IPS DF 6.9 (cell line): ENCODE measurements at regions not wholly inside any gene's neighbourhood (a gene's known extent, or its start where the extent isn't known, plus 50 kb on each side); places are given as distances from the start of the nearest gene placed in this dataset.

Experiments used
- DNase-seq: peaks from one replicate; pipeline ENCODE4 v3.0.0-alpha.2; 2013; ENCODE audit warnings: low read depth, low spot score
- H3K27ac ChIP-seq: one replicate; pipeline ENCODE4 v1.5.1; 2013; ENCODE audit warnings: low read length, control low read depth
- H3K27me3 ChIP-seq: 2 replicates; pipeline ENCODE4 v1.6.1; 2013; ENCODE audit warnings: mild to moderate bottlenecking, low read length; ENCODE audit not compliant: control insufficient read depth, insufficient read depth
- H3K36me3 ChIP-seq: 2 replicates; pipeline ENCODE4 v1.6.1; 2013; ENCODE audit warnings: low read length; ENCODE audit not compliant: control insufficient read depth, insufficient read depth
- H3K4me1 ChIP-seq: 2 replicates; pipeline ENCODE4 v1.6.1; 2013; ENCODE audit warnings: low read length; ENCODE audit not compliant: control insufficient read depth, insufficient read depth
- H3K4me3 ChIP-seq: 2 replicates; pipeline ENCODE4 v1.5.1; 2013; ENCODE audit warnings: mild to moderate bottlenecking, low read length
- H3K9me3 ChIP-seq: 2 replicates; pipeline ENCODE4 v1.6.1; 2013; ENCODE audit warnings: low read length, inconsistent platforms; ENCODE audit not compliant: control insufficient read depth, insufficient read depth
- WGBS: extraction: QIAGEN DNeasy Blood & Tissue Kit; methylation state at CpG from one replicate; pipeline ENCODE4 v1.1.7; 2013; ENCODE audit warnings: mixed read lengths, missing lambda C conversion rate; ENCODE audit not compliant: insufficient read length, insufficient coverage; 5-methylcytosine and 5-hydroxymethylcytosine counted together

DNA sequence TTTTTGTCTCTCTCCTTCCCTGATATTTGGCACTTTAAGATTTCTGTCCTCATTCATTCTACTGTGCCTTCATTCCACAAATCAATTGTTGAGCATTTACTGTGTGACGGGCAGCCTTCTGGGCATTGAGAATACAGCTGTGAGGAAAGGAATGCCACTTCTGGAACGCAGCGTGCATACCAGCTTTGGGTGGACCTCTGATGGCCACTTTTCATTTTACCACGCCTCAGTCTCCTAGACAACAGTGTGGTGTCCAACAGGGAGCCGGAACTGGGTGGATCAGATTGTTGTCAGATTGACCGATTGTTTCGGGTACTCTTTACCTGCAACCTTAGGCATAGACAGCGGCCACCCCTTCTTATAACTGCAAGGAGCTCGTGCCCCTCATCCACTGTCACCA, 222.7 kb upstream of the DPP6 start:
- Histone ChIP-seq H3K4me1 (no peaks in the 10 kb centered on the region), H3K27ac (no peak overlapping the region), H3K4me3 (no peak overlapping the region), H3K9me3 (peaks cover 12% of the 10 kb centered on the region), H3K36me3 (no peaks in the 10 kb centered on the region), H3K27me3 (no peaks in the 10 kb centered on the region)
- DNase-seq, result no peak
- no CpG with 5 or more reads among the region's 9 CpGs for WGBS

DNA sequence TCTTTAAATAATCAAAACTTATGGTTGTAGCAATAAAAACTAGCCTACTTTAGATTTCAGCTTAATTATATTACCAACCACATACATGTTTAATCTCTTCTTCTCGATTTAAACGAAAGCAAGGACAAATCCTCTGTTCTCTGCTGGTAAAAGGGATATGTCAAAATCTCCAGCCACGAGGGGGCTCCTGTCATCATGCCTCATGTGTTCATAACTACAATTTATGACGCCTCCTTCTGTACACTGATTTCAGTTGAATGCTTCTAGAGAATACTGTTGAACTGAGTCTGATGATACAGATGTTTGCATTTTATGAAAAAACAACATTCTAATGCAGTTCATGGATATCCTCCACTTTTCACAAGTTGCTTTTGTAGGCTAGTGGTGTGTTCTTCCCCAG, 220.0 kb upstream of the DPP6 start:
- peaks cover 15% of the 10 kb centered on the region for H3K9me3 ChIP-seq
- H3K36me3 ChIP-seq, result no peaks in the 10 kb centered on the region
- no peak for DNase-seq
- H3K27me3 ChIP-seq, result no peaks in the 10 kb centered on the region
- no CpG with 5 or more reads among the region's 4 CpGs for WGBS
- no peak overlapping the region for H3K4me3 ChIP-seq
- no peak overlapping the region for H3K27ac ChIP-seq
- no peaks in the 10 kb centered on the region for H3K4me1 ChIP-seq

DNA sequence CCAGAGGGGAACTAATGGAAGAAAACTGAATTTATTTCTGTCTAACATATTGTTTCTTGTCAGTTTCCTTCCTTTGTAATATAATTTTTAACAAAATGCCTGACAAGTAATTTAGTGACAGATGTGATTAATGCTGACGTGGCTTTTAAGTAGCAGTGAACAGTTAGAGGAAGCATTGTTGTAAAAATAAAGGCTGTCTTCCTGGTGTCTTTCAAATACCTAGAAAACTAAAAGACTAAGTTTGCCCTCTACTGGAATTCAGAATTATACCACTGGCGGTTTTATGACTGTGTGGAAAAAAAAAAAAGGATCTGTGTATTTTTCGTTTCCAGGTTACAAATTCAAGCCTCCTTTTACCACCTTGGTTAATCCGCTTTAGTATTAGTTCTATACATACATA, 217.1 kb upstream of the DPP6 start:
- Histone ChIP-seq H3K9me3 (peaks cover 11% of the 10 kb centered on the region), H3K27ac (no peak overlapping the region), H3K27me3 (no peaks in the 10 kb centered on the region), H3K4me1 (no peaks in the 10 kb centered on the region), H3K36me3 (no peaks in the 10 kb centered on the region), H3K4me3 (no peak overlapping the region)
- no peak for DNase-seq
- no CpG with 5 or more reads among the region's 4 CpGs for WGBS

DNA sequence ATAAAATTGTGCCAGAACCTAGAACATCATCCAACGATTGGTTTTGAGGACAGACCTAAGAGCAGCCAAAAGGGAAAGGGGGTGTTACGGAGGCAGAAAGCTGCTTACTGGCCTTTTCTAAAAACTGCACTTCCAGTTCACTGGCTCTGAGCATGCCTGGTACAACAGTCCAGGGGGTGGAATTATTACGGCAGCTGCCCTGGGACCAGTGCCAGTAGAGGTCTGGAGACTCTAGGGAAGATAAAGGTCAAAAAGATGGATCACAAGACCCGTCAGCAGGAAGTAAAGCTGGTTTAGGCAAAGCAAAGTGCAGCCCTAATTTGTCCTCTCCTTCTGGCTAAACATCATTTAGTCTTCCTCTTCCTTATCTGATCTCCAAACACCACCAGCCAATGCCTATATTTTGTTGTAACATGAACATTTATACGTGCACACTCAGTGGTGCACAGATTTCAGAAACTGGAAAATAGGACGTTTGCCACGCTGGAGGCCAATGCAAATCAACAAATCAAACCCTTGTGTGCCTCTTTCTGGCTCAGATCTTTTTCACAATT, 216.4 kb upstream of the DPP6 start:
- no peaks in the 10 kb centered on the region for H3K36me3 ChIP-seq
- H3K27me3 ChIP-seq, result no peaks in the 10 kb centered on the region
- H3K4me1 ChIP-seq, result no peaks in the 10 kb centered on the region
- H3K9me3 ChIP-seq, result peaks cover 11% of the 10 kb centered on the region
- no peak overlapping the region for H3K27ac ChIP-seq
- no peak for DNase-seq
- WGBS, result no CpG with 5 or more reads among the region's 7 CpGs
- no peak overlapping the region for H3K4me3 ChIP-seq

DNA sequence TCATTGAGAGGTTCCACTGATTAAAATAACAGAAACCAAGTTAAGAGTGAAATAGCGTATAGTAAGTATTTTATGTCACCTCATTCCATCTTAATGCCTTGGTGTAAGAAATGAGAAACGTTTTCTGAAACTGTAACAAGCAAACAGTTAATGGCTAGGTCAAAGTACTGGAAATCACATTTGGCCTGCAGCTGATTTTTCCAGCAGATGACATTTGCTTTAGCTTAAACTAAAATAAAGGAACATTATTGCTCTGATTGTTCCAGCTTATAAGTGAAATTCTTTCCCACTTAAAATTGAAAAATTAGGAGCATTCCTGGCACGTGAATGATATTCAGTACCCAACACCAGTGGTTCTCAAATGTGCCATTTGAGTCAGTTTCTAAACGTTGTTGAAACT, 213.6 kb upstream of the DPP6 start:
- no peak for DNase-seq
- no peaks in the 10 kb centered on the region for H3K4me1 ChIP-seq
- H3K36me3 ChIP-seq, result no peaks in the 10 kb centered on the region
- no peak overlapping the region for H3K4me3 ChIP-seq
- WGBS, result no CpG with 5 or more reads among the region's 4 CpGs
- H3K9me3 ChIP-seq, result peaks cover 12% of the 10 kb centered on the region
- no peaks in the 10 kb centered on the region for H3K27me3 ChIP-seq
- no peak overlapping the region for H3K27ac ChIP-seq

DNA sequence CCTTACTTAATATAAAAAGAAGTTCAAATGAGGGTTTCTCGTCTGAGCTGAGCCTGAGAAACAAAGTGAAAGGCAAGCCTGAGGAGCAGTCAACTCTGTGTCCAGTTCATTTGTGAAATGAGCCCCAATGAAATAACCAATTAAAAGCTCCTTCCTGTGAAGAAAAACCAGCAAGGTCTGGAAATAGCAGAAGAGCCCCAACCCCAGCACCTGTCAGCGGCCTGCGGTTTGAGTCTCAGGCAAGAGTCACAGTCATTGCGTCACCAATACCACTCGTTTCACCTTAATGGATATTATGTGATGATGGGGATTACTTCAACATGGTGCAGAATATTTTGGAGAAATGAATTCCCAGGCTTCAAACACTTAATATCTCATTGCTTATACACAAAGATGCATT, 211.3 kb upstream of the DPP6 start:
- no peaks in the 10 kb centered on the region for H3K36me3 ChIP-seq
- H3K27me3 ChIP-seq, result no peaks in the 10 kb centered on the region
- no peak overlapping the region for H3K27ac ChIP-seq
- no CpG with 5 or more reads among the region's 5 CpGs for WGBS
- H3K4me1 ChIP-seq, result no peaks in the 10 kb centered on the region
- H3K4me3 ChIP-seq, result no peak overlapping the region
- H3K9me3 ChIP-seq, result peaks cover 9% of the 10 kb centered on the region
- DNase-seq, result no peak

DNA sequence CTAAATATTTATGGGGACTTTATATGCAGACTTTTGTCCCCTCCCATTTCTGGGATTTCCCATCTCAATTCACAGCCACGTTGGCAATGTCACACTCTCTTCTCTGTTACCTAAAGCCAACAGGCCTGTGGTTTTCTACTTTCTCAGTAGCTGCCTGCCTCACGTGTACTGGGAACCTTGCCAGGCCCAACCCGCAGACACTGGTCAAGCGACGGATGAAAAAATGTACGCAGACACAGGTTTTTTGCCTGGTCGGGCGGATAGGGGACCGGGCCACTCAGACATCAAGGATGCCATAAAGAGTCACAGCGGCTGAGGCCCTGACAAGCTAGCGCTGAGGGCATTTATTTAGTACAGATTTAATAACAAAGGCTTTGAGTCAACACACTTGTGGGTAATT, 204.4 kb upstream of the DPP6 start:
- WGBS, result no CpG with 5 or more reads among the region's 11 CpGs

DNA sequence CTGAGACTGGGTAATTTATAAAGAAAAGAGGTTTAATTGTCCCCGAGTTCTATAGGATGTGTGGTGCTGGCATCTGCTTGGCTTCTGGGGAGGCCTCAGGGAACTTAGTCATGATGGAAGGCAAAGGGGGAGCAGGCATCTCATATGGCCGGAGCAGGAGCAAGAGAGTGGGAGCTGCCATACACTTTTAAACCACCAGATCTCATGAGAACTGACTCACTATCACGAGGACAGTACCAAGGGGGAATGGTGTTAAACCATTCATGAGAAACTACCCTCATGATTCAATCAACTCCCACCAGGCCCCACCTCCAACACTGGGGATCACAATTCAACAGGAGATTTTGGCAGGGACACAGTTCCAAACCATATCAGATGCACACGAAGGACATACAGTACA, 199.9 kb upstream of the DPP6 start:
- H3K4me3 ChIP-seq, result no peak overlapping the region
- no peaks in the 10 kb centered on the region for H3K4me1 ChIP-seq
- no CpG with 5 or more reads among the region's 4 CpGs for WGBS
- H3K36me3 ChIP-seq, result no peaks in the 10 kb centered on the region
- DNase-seq, result no peak
- H3K27me3 ChIP-seq, result no peaks in the 10 kb centered on the region
- no peak overlapping the region for H3K27ac ChIP-seq
- peaks cover 8% of the 10 kb centered on the region for H3K9me3 ChIP-seq

More for the DNA sequence above, 204.4 kb upstream of the DPP6 start:
- Histone ChIP-seq H3K4me1 (no peaks in the 10 kb centered on the region), H3K27me3 (no peaks in the 10 kb centered on the region), H3K9me3 (peaks cover 8% of the 10 kb centered on the region), H3K4me3 (no peak overlapping the region), H3K27ac (no peak overlapping the region), H3K36me3 (no peaks in the 10 kb centered on the region)
- DNase-seq, result no peak

DNA sequence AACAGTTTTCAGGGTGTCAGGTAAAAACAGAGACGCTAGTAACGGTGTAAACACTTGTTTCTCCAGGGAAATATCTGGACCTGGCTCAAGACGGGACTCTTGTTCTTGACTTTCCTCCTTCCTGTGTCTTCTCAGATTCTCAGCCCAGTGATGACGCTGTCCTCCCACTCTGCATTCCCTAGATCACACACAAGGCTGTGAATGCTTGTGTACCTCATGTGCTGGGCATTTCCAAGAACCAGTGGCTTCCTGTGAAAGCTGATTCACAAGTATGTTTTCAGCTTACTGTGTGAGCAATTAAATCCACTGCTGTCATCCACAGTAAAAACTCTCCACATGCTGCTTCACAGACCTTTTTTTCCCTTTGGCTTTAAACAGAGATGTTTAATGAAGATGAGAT, 193.8 kb upstream of the DPP6 start:
- DNase-seq, result no peak
- no peaks in the 10 kb centered on the region for H3K36me3 ChIP-seq
- H3K4me3 ChIP-seq, result no peak overlapping the region
- H3K9me3 ChIP-seq, result peaks cover 8% of the 10 kb centered on the region
- no CpG with 5 or more reads among the region's 4 CpGs for WGBS
- no peaks in the 10 kb centered on the region for H3K27me3 ChIP-seq
- no peak overlapping the region for H3K27ac ChIP-seq
- no peaks in the 10 kb centered on the region for H3K4me1 ChIP-seq

DNA sequence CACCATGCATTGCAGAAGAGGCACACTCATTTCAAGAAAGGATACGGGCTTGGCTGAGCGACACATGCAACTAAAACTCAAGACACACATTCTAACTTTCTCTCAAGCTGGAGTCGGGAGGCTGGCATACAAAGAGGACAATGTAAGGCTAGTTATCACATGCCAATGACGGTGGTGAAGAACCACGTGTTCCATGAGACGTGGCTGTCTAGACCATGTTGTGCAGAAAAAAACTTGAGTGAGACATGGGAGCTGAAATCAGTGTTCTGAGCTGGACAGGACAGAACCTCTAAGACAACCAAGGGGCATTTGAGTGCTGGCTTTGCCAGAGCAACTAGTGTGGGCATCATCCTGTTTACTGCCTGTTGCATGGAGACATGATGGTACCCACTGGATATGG, 193.0 kb upstream of the DPP6 start:
- Histone ChIP-seq H3K27me3 (no peaks in the 10 kb centered on the region), H3K27ac (no peak overlapping the region), H3K9me3 (peaks cover 7% of the 10 kb centered on the region), H3K4me3 (no peak overlapping the region), H3K36me3 (no peaks in the 10 kb centered on the region), H3K4me1 (no peaks in the 10 kb centered on the region)
- no peak for DNase-seq
- whole genome bisulfite sequencing, result no CpG with 5 or more reads among the region's 6 CpGs
